ENCODE measurements at regions not wholly inside any gene's neighbourhood (a gene's known extent, or its start where the extent isn't known, plus 50 kb on each side); places are given as distances from the start of the nearest gene placed in this dataset.

GRCh38 chr5:114702731-114703130 is 340.9 kb downstream of the KCNN2 start:
- H3K4me3 ChIP-seq (ENCODE audit: low read length in 3 of 3): no peak overlapping the region
- no peak for FAIRE-seq
- H3K9ac ChIP-seq (ENCODE audit: low read length in 3 of 3): no peak overlapping the region
- H3K27ac ChIP-seq (ENCODE audit: low read depth in 2 of 2, low read length in 2 of 2): no peak overlapping the region
- intact Hi-C loops (cut with DNase I): no loop called here
- no peaks in the 10 kb centered on the region for H3K36me3 ChIP-seq (ENCODE audit: control insufficient read depth in 2 of 3, insufficient read depth in 3 of 3, low read length in 3 of 3)
- no peak for DNase-seq
- H3K27me3 ChIP-seq (ENCODE audit: control insufficient read depth, insufficient read depth, low read length): no peaks in the 10 kb centered on the region
- no peaks in the 10 kb centered on the region for H3K4me1 ChIP-seq (ENCODE audit: control insufficient read depth in 2 of 3, insufficient read depth in 2 of 3, low read depth in 1 of 3, low read length in 3 of 3)
- TF ChIP-seq, protein P1, sequence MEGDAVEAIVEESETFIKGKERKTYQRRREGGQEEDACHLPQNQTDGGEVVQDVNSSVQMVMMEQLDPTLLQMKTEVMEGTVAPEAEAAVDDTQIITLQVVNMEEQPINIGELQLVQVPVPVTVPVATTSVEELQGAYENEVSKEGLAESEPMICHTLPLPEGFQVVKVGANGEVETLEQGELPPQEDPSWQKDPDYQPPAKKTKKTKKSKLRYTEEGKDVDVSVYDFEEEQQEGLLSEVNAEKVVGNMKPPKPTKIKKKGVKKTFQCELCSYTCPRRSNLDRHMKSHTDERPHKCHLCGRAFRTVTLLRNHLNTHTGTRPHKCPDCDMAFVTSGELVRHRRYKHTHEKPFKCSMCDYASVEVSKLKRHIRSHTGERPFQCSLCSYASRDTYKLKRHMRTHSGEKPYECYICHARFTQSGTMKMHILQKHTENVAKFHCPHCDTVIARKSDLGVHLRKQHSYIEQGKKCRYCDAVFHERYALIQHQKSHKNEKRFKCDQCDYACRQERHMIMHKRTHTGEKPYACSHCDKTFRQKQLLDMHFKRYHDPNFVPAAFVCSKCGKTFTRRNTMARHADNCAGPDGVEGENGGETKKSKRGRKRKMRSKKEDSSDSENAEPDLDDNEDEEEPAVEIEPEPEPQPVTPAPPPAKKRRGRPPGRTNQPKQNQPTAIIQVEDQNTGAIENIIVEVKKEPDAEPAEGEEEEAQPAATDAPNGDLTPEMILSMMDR (IDR thresholded peaks at IDR 0.05; ENCODE audit: borderline replicate concordance, extremely low read depth, insufficient read depth): no peak
- no peaks in the 10 kb centered on the region for H3K9me3 ChIP-seq (ENCODE audit: control insufficient read depth in 2 of 3, insufficient read depth in 1 of 3, low read length in 3 of 3)

- DNase-seq (no peak), FAIRE-seq (no peak)
- Histone ChIP-seq H3K36me3 (ENCODE audit: control insufficient read depth in 2 of 3, insufficient read depth in 3 of 3, low read length in 3 of 3) (no peaks in the 10 kb centered on the region), H3K4me1 (ENCODE audit: control insufficient read depth in 2 of 3, insufficient read depth in 2 of 3, low read depth in 1 of 3, low read length in 3 of 3) (no peaks in the 10 kb centered on the region), H3K27ac (ENCODE audit: low read depth in 2 of 2, low read length in 2 of 2) (no peak overlapping the region), H3K27me3 (ENCODE audit: control insufficient read depth, insufficient read depth, low read length) (no peaks in the 10 kb centered on the region), H3K9ac (ENCODE audit: low read length in 3 of 3) (no peak overlapping the region), H3K9me3 (ENCODE audit: control insufficient read depth in 2 of 3, insufficient read depth in 1 of 3, low read length in 3 of 3) (no peaks in the 10 kb centered on the region), H3K4me3 (ENCODE audit: low read length in 3 of 3) (no peak overlapping the region)
- intact Hi-C loops (cut with DNase I): no loop called here
- TF ChIP-seq, protein P1 (IDR thresholded peaks at IDR 0.05; ENCODE audit: borderline replicate concordance, extremely low read depth, insufficient read depth): no peak
Observed at GRCh38 chr5:114702136-114702535, 340.3 kb downstream of the KCNN2 start.

GRCh38 chr5:114700823-114701222 is 339.0 kb downstream of the KCNN2 start:
- H3K4me1 ChIP-seq (ENCODE audit: control insufficient read depth in 2 of 3, insufficient read depth in 2 of 3, low read depth in 1 of 3, low read length in 3 of 3): no peaks in the 10 kb centered on the region
- H3K36me3 ChIP-seq (ENCODE audit: control insufficient read depth in 2 of 3, insufficient read depth in 3 of 3, low read length in 3 of 3): no peaks in the 10 kb centered on the region
- intact Hi-C loops (cut with DNase I): no loop called here
- no peak overlapping the region for H3K27ac ChIP-seq (ENCODE audit: low read depth in 2 of 2, low read length in 2 of 2)
- FAIRE-seq (no peak), DNase-seq (no peak)
- H3K27me3 ChIP-seq (ENCODE audit: control insufficient read depth, insufficient read depth, low read length): no peaks in the 10 kb centered on the region
- no peak overlapping the region for H3K4me3 ChIP-seq (ENCODE audit: low read length in 3 of 3)
- H3K9ac ChIP-seq (ENCODE audit: low read length in 3 of 3): no peak overlapping the region
- TF ChIP-seq, protein P1 (IDR thresholded peaks at IDR 0.05; ENCODE audit: borderline replicate concordance, extremely low read depth, insufficient read depth): no peak
- H3K9me3 ChIP-seq (ENCODE audit: control insufficient read depth in 2 of 3, insufficient read depth in 1 of 3, low read length in 3 of 3): no peaks in the 10 kb centered on the region

DNA sequence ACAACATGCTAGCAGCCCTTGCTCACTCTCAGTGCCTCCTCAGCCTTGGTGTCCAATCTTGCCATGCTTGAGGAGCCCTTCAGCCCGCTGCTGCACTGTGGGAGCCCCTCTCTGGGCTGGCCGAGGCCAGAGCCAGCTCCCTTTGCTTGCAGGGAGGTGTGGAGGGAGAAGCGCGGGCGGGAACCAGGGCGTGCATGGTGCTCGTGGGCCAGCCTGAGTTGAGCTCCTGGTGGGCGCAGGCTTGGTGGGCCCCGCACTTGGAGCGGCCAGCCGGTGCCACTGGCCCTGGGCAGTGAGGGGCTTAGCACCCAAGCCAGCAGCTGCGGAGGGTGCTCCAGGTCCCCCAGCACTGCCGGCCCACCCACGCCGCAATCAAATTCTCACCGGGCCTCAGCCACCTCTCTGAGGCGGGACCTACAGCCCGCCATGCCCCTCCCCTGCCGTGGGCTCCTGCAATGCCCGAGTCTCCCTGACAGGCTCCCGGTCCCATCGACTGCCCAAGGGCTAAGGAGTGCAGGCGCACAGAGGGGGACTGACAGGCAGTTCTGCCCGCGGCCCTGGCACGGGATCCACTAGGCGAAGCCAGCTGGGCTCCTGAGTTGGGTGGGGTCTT is 333.5 kb downstream of the KCNN2 start:
- Histone ChIP-seq H3K9ac (ENCODE audit: low read length in 3 of 3) (no peak overlapping the region), H3K4me1 (ENCODE audit: control insufficient read depth in 2 of 3, insufficient read depth in 2 of 3, low read depth in 1 of 3, low read length in 3 of 3) (no peaks in the 10 kb centered on the region), H3K36me3 (ENCODE audit: control insufficient read depth in 2 of 3, insufficient read depth in 3 of 3, low read length in 3 of 3) (no peaks in the 10 kb centered on the region), H3K9me3 (ENCODE audit: control insufficient read depth in 2 of 3, insufficient read depth in 1 of 3, low read length in 3 of 3) (no peaks in the 10 kb centered on the region), H3K27me3 (ENCODE audit: control insufficient read depth, insufficient read depth, low read length) (no peaks in the 10 kb centered on the region), H3K27ac (ENCODE audit: low read depth in 2 of 2, low read length in 2 of 2) (no peak overlapping the region), H3K4me3 (ENCODE audit: low read length in 3 of 3) (no peak overlapping the region)
- no peak for FAIRE-seq
- intact Hi-C loops (cut with DNase I): no loop called here
- TF ChIP-seq, protein P1 (IDR thresholded peaks at IDR 0.05; ENCODE audit: borderline replicate concordance, extremely low read depth, insufficient read depth): no peak
- peak in 1 of 5 donors; percentile 57 for DNase-seq
